NCI-H2107 (cell line): ENCODE measurements at regions not wholly inside any gene's neighbourhood (a gene's known extent, or its start where the extent isn't known, plus 50 kb on each side); places are given as distances from the start of the nearest gene placed in this dataset.

ENCODE experiments used
- DNase-seq: peaks from one replicate; lab custom pipeline; 2025; lab: John Stamatoyannopoulos, UW

DNA sequence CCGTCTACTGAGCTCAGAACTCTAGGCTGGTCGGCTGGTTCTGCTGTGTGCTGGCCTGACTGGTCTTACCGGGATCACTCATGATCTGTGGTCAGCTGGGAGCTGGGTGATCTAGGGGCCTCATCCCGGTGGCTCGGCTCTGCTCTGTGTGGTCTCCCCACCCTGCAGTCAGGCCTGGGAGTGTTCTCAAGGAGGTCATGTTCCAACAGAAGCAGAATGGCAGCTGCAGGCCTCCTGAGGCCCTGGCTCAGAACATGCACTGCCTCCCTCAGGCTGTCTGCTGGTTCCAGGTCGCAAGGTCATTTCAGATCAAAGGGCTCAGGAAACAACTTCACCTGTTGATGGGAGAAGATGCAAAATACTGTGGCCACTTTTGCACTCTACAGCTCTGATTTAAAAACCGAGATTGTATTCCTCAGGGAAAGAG lies 81.1 kb upstream of the RFX8 start:
- no peak for DNase-seq

GRCh38 chr2:101551336-101551888 lies 76.5 kb upstream of the RFX8 start:
- DNase-seq, result no peak

- no peak for DNase-seq
Measured at GRCh38 chr2:101550555-101550954, 75.6 kb upstream of the RFX8 start.

DNA sequence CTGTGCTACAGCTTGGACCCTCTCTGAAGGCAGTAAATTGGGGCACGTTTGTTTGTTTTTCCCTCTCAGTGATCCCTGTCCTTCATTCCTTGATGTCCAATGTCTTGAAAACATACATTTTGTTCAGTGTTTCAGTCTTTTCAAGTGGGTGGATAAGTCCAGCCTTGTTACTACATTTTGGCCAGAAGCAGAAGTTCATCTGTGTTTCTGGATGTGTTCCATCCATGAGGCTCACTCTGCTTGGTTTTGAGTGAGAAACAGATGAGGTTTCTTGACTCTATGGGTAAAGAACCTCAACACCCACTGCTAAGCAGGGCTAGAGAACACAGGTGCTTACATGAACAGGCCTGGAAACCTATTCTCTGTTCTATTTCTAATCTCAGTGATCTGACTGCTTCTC lies 74.5 kb upstream of the RFX8 start:
- no peak for DNase-seq

GRCh38 chr2:101546376-101547058 lies 71.6 kb upstream of the RFX8 start:
- DNase-seq, result no peak

GRCh38 chr2:101545950-101546349 lies 71.0 kb upstream of the RFX8 start:
- DNase-seq, result no peak

DNA sequence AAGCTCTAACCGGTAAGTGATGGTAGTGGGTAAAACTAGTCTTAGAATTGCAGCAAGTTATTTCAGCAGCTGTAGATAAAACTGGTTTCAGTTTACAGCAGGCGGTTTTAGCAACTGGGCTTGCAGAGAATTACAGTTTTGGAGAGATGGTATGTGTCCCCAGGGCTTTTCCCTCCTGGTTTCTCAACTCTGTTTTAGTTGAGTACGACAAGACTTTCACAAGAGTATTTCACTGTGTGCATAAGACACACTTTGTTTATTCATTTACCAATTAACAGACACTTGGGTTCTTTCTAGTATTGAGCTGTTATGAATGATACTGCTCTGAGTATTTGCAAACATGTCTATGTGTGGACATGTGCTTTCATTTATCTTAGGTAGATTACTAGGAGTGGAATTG lies 65.6 kb upstream of the RFX8 start:
- DNase-seq, result no peak

GRCh38 chr2:101538076-101538475 lies 63.2 kb upstream of the RFX8 start:
- DNase-seq, result no peak

DNA sequence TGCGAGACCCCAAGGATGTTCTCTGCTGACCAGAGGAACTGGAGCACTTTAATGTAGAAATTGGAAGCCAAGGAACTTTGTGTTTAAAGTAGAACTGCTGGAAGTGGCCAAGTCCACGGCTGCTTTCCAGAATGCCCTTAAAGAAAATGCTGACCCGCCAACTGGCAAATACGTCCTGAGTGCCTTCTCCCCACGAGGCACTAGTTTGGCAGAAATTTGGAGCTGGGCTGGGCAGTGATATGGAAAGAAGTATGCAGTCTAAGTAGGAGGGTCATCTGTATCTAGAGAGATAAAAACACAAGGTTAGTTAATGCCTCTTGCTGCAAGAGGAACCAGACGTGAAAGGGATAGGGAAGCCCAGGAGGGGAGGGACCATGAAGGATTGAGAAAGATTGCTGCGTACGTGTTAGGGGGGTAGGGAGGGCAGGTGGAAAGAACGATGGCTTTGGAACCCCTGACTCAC lies 59.3 kb upstream of the RFX8 start:
- no peak for DNase-seq

DNA sequence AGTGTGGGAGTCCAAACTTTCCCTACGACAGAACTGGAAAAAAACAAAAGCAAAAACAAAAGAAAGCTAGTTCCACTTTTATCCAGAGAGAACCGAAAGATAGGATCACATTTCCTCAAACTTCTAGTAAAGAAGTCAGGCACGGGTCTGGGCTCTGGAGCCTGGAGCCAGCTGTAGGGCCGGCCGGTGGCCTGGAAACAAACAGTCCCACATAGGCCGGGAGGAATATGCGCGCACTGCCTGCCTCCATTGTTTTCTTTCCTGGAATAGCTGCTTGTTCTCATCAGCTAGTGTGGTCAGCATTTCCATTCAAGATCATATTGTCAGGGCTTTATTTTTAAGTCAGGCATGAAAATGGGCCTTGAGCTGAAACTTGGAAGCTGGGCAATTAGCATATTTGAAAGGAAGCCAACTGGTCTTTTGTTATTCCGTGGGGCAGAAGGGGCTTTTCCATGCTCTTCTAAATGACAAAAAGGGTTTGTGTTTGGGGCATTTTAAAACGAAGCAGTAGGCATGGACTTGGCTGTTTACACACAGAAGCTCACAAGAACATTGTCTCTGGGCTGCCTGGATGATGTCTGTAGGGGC lies 58.7 kb upstream of the RFX8 start:
- no peak for DNase-seq

DNA sequence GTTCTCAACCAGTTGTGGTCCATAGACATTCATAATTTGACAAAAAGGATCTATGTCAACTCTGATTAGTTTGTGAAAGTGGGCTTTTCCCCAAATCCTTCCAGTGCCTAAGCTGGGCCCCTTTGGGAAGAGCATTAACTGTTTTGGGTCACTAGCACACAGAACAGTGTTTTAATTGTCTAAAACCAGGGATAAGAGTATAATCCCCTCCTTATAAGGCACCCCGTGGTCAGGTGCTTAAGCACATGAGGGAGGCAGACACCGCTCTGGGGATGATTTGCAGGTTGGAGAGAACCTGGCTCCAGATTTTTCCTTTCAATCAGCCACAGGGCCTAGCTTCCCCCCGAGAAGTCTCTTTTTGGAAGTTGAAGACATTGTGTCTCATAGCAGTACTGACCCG lies 53.6 kb upstream of the RFX8 start:
- no peak for DNase-seq

DNA sequence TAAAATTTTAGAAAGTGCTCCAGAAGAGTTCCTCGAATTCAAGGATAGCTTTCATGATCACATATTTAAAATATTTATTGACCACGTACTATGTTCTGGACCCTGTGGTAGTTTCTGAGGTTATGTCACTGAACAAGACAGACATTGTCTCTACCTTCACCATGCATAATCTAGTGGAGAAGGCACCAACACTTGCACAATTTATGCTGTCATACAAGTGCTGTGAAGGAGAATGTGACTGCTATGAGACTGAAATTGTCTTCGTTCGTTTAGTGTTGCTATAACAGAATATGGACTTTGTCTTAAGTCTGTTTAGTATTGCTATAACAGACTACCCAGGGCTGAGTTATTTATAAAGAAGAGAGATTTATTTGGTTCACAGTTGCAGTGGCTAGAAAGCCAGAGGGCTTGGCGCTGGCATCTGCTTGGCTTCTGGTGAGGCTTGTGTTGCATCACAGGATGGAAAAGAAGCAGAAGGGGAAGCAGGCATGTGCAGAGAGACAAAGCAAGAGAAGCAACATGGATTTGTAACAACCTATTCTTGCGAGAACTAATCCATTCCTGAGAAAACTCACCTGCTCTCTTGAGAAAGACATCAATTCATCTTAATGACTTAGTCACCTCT lies 50.0 kb upstream of the RFX8 start:
- DNase-seq, result no peak
